NCI-H2227 (cell line): ENCODE measurements at regions not wholly inside any gene's neighbourhood (a gene's known extent, or its start where the extent isn't known, plus 50 kb on each side); places are given as distances from the start of the nearest gene placed in this dataset.
"Not testable (repeated sequence)": the region's sequence is repeated elsewhere in the genome, so short reads cannot be mapped to it uniquely, and the experiment has no call there.

Source experiments
- DNase-seq: peaks from one replicate; lab custom pipeline; 2025; ENCODE audit not compliant: unreplicated experiment; lab: John Stamatoyannopoulos, UW

DNA sequence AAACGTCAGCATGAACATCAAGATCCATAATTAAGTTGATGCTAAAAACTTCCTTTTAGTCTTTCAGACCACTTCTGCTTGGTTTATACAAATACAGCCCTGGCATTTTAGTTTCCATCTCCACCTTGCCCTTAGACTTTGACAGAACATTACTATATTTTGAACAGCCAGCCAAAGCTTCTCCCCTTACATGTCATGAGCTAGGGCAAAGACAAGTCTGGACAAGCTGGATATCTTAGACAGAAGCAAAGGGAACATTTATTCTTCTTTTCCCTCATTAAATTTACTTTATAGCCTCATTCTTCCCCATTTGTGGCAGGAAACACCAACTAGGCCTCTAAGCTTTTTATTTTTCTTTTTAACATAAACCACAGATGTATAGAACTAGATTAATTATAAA lies 403.3 kb downstream of the SUCLG1 start:
- no peak for DNase-seq

DNA sequence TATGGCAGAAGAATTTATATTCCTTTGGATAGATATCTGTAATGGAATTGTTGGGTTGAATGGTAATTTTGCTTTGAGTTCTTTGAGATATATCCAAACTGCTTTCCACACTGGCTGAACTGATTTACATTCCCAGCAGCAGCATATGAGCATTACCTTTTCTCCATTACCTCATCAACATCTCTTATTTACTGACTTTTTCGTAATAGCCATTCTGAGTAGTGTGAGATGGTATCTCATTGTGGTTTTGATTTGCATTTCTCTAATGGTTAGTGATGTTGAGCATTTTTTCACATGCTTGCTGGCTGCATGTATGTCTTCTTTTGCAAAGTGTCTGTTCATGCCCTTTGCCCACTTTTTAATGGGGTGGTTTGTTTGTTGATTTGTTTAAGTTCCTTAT lies 404.5 kb downstream of the SUCLG1 start:
- DNase-seq = not testable (repeated sequence)

DNA sequence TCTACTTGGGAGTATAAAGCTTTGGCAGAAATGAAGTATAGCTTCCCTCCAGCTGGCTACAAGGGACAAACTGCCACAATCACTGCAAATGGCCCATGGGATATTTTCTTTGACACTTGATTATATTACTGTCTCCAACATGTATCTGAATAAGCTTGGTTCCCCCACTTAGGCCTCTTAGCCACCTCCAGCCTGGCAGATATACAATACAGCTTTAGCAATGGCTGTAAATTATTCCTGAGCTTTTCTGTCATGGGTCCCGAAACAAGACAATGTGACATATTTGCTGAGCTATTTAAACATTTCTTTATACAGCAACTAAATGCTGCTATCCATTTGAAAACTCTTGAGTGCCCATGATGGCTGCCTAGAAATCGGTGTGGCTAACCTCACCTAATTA lies 406.2 kb downstream of the SUCLG1 start:
- no peak for DNase-seq

DNA sequence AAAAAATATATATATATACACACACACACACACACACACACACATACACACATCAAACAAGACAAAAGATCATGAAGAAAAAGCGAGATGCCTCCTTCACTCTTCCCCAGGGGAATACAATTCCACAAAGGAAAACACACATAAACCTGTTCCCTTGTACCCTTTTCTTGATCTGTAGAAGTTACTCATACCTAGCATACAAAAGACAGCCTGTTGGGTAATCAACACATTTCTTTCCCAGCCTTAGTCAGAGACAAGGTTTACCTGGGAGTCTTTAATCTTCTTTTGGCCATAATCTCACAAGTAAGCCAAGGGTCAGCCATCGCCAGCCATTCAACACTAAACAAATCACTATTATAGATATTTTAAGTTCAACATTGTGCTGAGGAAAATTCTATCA lies 407.0 kb downstream of the SUCLG1 start:
- DNase-seq = no peak

DNA sequence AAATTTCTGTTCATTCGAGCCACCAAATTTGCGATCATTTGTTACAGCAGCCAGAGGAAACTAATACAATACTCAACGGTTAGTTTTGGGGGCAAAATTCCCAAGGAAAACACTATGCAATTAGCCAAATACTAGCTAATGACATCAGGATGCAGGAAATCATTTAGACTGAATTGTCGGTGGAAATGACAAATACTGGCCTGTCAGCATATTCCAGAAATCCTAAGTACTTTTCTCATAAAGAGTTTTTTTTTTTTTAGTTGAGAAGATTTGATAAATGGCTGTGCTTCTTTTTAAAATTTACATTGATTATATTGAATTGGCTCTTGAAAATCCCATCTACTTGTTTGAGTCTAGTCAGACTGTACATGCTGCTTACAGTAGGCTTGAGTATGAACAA lies 410.1 kb downstream of the SUCLG1 start:
- DNase-seq = no peak

DNA sequence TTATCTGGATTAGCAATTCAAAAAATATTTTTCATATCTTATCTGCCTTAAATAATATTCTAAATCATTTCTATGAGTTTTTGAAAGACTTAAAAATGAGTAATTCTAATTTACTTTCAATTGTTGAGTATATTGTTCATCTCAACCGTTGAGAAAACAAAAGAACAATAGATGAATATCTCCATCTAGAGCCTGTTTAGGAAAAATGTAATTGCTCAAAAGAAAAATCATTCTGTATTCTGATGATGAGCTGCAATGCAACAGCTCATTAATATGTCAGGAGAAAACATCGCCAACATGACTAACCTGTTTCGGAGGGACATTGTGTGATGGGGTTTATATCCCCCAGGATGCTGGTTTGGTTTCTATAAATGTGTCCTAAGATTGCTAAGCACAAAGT lies 417.6 kb downstream of the SUCLG1 start:
- DNase-seq = no peak

DNA sequence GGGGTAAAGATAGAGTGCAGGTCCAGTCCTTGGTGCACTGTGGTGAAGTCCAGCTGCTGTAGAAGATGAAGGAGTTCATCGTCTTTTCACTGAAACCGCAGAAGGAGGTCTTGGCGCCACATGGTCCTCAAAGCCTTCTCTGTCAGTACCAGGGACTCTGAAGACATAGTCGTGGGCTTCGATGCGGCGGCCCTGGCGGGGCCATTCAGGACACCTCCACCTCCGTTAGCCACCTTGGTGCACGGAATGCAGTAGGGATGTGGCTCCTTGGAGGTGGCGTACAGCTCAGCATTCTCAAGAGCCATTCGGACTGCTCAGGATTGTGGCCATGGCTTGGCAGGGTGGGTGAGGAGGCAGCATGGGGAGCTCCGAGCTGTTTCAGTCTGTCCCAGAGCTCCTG lies 418.8 kb downstream of the SUCLG1 start:
- no peak for DNase-seq

DNA sequence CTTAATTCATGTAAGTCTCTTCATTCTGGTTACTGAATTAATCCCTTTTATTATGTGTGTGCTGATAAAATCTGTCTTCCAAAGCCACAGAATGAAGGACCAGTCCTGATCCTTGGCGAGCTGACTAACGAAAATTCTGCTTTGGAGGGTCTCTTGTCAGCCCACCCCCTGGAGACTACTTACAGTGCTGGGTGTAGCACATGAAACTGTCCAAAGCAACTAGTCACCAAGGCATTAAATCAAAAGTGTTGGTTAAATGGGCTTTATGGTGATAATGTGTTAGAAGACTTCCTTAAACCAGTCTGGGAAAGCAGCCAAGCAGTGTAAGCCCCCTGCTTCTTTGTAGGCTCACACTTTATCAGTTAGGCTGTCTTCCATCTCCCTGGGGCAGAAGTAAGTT lies 420.2 kb downstream of the SUCLG1 start:
- no peak for DNase-seq

DNA sequence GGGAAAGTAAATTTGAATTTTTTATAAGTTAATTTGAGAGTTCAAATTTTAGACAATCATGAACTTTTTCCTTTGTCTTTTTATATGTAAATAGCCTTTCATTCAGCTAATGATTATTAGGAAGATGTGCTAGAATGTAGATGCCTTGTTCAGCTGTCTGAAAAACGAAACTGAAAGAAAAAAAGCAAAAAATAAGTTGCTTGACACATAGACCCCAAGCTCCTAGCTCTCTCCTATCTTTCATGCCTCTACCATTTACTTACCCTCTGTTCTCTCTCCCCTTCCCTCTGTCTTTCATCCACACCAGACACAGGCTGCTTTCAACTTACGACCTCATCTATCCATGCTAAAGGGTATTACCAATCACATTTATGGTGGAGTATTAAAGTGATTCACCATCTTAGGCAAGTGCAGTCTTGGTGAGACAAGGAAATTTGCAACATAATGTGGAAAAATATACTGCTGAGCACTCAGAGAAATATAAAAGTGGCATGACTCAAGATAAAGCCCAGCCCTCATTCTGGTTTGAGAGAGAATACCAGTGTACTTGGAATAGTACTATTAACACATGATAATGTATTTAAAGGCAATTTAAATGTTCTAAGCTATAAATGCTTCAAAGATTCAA lies 425.6 kb downstream of the SUCLG1 start:
- DNase-seq = no peak

DNA sequence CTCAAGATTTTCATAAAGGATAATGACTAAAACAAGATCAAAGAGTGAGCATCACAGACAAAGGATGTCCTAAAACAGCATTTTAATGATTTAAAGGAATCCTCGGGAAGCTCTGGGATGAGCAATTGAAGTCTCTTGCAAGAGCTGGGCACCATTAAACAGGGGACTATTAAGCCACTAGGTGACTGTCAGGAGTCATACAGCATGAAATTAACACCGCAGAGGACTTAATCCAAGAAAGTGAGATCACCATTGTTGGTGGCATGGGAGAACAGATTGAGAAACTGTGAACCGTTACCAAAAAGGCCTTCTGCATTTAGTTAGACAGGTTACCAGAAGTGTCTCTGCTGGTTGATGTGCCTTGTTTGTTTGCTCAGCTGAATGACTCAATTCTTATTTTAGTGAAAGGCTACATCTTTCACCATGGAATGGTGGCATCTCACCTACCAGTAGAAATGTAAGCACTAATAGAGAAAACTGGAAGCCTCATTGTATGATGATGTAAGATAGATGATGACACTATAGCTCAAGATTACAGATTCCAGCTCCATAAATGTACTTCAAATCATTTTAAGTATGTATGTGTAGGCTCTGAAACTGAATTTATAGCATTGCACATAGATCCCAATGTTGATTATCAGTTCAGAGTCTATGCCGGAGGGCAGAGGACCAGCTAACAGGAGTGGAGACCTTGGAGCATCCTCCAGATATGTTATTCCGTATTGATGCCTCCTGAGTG lies 427.6 kb downstream of the SUCLG1 start:
- DNase-seq = no peak

DNA sequence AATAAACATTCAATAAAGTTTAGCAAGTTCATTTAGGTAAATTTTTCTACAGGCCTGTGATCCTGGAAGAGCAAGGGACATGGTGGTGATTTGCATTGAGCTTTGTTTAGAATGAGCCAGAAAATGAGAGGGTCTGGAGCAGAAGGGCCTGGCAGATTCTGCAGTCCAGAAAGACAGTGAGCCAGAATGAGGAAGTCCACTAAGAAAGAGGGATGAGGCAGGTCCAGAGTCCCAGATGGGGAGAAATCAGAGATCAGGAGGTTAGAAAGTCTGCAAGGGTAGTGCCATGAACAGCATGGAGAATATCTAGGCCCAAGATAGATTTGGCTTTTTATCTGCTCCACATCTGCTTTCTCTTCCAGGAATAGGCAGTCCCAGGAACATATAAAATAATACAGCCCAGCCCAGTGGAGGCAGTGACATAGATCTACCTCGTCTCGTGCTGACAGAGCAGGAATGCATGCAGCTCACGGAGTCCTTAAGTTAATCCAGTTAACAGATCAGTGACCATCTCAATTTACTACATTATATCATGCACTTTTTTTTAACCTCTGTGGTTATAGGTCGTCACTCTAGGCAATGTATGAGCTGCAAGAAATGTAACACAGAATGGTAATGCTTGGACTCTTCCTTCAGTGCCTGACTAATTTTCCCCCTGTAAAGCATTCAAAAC lies 429.0 kb downstream of the SUCLG1 start:
- no peak for DNase-seq

DNA sequence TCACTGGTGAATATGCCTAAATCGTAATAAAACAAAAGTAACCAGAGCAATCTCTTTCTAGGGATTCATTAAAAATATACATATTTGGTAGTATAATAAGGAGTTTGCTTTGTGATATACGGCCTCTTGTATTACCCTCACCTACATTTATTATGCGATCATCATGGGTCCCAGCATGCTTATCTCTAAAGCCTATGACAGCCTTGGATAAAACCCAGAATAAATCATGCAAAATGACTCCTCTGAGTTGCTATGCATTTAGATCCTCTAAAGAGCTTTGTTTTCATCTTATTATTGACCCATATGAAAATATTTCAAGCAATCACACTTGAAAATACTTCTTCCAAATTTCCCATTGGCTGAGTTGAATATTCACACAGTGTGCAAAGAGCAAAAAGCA lies 432.3 kb downstream of the SUCLG1 start:
- DNase-seq = no peak

DNA sequence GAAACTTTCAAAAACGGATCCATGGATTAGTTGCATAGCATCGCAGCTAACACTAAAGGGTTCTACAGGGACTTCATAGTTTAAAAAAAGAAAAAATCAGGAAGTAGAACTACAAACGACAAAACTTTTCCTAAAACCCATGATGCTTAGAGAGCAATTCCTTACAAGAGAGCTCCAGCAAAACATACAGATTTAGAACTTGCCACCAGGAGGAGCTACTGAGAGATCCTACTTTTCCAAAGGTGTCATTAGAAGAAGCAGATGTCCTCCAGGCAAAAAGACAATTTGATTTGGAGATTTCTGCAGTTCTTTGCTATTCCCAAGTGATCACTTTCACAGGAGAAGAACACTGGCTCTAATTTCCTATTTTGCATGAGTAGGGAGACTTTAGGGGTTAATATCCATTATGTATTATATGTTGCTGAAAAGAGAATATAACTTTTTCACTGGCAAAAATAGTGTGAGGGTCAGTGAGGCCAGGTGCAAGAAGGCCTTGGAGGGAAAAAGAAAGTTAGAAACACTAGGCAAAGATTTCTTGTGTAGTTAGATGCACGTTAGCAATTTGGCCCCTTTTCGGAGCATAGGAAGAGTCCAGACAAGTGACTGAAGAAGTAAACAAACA lies 436.2 kb downstream of the SUCLG1 start:
- DNase-seq = peak; percentile 51

DNA sequence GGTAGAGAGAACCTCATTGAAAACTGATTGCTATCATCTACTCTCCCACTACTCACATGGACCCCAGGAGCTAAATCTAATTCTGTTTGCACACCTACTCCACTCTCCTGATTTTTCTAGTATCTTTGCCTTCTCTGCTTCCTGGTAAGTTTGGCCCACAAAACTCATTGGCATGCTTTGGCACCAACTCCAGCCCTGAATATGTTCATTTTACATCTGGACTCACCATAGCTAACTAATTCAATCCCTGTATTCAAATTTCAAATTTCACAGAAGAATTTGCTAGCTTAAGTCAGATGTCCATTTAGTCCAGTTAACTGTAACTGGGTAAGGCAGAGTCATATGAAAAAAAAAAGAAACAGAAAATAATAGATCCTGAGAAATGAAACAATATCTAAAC lies 442.1 kb downstream of the SUCLG1 start:
- DNase-seq = no peak

DNA sequence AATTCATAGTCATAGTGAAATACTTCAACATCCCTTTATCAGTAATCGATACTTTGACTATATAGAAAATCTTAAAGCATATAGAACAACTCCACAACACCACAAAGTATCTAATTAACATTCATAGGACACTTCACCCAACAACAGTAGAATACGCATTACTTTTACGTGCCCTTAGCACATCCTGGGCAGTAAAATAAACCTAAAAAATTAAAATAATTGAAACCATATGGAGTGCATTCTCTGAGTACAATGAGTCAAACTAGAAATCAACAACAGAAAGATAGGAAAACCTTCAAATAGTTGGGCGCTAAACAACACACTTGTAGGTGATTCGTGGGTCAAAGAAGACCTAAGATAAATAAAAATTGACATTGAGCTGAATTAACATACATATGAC lies 442.9 kb downstream of the SUCLG1 start:
- no peak for DNase-seq

DNA sequence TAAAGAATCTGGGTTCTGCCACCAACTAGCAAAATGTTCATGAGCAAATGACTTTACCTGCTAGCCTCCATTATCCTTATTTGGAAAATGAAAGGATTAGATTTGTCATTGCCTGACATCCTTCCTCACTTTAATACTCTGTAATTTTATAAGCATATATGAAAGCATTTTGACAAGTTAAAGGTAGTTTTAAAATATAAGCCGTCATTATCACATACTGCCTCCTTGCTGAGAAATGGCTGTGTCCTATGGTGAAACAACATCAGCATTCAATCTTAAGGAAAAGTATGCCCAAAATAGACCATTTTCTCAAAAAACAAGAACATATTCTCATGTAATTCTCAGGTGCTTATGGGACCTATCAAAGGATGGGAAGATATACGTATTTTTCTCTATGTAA lies 461.2 kb downstream of the SUCLG1 start:
- DNase-seq = peak; percentile 36

DNA sequence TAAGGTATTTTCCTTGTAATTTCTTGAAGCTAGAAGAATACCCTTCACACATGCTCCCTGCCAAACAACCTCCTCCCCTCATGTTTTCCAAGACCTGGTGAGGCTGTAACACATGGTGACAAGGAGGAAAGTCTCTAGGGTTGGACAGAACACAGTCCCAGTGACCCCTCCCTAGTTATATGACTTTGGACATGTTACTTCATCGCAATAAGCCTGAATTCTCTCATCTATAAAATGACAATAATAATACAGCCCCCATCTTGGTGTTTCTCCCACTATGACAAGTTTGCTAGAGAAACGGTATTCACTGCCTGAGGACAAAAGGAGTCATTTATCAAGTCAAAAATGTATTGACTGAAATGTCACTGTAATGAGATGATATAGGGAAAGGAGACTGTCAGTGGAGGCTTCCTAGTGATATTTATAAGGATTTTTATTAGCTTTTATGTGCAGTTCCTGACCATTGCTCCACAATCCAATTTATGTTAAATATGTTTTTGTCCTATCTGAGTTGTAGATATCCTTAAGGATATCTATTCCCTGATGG lies 464.4 kb downstream of the SUCLG1 start:
- DNase-seq = no peak

DNA sequence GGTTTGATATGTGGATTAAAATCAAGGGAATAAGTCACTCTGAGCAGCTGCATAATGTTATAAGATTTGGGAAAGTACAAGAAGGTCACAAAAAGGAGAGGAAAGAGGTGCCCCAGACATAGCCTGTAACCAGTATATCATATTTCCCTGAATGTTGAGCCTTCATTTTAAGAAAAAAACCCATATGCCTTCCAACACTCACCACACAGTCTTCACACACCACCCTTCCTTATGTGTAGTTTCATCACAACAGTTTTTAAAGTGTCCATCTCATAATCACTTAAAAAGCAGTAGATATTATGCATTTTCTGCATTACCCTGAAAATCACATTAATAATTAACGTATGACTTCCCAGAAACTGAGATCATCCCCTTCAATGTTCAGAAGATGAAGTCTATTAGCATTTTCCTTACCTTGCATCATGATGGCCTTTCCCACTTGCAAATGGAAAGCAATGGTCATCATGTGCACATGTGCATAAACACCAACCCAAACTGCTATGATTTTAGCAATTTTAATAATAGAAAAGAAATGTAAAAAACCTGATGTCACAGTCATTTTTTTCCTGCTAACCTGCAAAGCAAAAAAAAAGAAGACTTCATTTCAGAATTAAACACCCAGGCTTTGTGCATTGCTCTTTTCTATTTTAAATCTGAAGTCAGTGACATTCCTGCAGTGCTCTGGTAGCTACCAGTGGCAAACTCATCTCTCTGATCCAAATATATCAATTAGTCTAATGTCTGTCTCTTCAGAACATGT lies 465.0 kb downstream of the SUCLG1 start:
- DNase-seq = no peak

DNA sequence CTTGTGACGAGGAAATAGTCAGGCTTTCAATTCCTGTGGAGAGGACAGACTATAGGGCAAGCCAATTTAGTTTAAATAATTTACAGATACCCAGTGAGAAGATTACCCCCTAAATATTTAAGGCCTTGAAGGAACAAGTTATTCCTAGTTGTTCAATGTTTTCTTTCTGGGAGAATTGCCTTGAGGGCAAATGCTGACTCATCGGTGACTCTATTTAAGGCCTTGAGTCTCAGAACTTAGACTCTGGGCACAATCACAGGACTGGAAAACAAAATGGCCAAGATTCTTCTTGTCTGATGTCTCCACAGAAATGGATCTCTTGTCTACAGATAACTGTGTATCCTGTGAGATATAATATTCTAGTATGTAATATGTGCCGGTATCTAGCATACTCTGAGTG lies 467.1 kb downstream of the SUCLG1 start:
- no peak for DNase-seq

DNA sequence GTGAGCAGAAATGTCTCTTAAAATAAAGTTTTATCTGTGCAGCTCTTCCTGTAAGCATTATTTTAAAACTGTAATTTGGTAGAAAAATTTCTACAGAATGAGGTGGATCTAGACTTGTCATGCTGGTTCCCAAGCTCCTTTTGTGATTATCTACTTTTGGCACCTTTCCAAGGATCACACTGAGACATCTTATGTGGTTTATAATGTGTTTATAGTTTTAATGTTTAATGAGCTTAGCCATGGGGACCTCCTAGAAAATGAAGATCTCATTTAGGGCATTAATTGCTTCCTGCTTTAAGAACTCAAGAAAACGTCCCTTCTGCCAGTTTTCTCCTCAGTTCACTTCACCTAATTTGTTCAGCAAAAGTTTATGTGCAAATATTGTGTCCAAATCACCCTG lies 468.4 kb downstream of the SUCLG1 start:
- DNase-seq = no peak

DNA sequence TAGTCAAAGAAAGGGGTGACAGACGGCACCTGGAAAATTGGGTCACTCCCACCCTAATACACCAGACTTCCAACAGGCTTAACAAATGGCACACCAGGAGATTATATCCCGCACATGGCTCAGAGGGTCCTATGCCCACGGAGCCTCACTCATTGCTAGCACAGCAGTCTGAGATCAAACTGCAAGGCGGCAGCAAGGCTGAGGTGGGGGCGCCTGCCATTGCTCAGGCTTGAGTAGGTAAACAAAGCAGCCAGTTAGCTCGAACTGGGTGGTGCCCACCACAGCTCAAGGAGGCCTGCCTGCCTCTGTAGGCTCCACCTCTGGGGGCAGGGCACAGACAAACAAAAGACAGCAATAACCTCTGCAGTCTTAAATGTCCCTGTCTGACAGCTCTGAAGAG lies 482.5 kb downstream of the SUCLG1 start:
- DNase-seq = not testable (repeated sequence)
